ENCODE measurements at regions not wholly inside any gene's neighbourhood (a gene's known extent, or its start where the extent isn't known, plus 50 kb on each side); places are given as distances from the start of the nearest gene placed in this dataset.
"Not testable (repeated sequence)": the region's sequence is repeated elsewhere in the genome, so short reads cannot be mapped to it uniquely, and the experiment has no call there.

- not testable (repeated sequence) for TF ChIP-seq L3MBTL2 (conservative IDR thresholded peaks at IDR 0.05); NFRKB (IDR thresholded peaks at IDR 0.05); BHLHE40 (IDR thresholded peaks at IDR 0.05; ENCODE audit: borderline replicate concordance); FOXK2 (IDR thresholded peaks at IDR 0.05); SP1 (IDR thresholded peaks at IDR 0.05); HDGF (IDR thresholded peaks at IDR 0.05; ENCODE audit: borderline replicate concordance); FOXM1 (IDR thresholded peaks at IDR 0.05; ENCODE audit: borderline replicate concordance); TARDBP (IDR thresholded peaks at IDR 0.05)
- TF ChIP-seq, protein P1, sequence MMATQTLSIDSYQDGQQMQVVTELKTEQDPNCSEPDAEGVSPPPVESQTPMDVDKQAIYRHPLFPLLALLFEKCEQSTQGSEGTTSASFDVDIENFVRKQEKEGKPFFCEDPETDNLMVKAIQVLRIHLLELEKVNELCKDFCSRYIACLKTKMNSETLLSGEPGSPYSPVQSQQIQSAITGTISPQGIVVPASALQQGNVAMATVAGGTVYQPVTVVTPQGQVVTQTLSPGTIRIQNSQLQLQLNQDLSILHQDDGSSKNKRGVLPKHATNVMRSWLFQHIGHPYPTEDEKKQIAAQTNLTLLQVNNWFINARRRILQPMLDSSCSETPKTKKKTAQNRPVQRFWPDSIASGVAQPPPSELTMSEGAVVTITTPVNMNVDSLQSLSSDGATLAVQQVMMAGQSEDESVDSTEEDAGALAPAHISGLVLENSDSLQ (IDR thresholded peaks at IDR 0.05): not testable (repeated sequence)
Observed at GRCh38 chr2:209186886-209187285, 237.0 kb upstream of the MAP2 start.
